ENCODE measurements at regions not wholly inside any gene's neighbourhood (a gene's known extent, or its start where the extent isn't known, plus 50 kb on each side); places are given as distances from the start of the nearest gene placed in this dataset.

- no peak for DNase-seq
These were observed 350.0 kb downstream of the AKAIN1 start for GRCh38 chr18:4847056-4847455.

GRCh38 chr18:4844320-4844719 is 352.7 kb downstream of the AKAIN1 start:
- DNase-seq, result no peak

- no peak for DNase-seq
These were observed 353.3 kb downstream of the AKAIN1 start for GRCh38 chr18:4843771-4844170.

DNA sequence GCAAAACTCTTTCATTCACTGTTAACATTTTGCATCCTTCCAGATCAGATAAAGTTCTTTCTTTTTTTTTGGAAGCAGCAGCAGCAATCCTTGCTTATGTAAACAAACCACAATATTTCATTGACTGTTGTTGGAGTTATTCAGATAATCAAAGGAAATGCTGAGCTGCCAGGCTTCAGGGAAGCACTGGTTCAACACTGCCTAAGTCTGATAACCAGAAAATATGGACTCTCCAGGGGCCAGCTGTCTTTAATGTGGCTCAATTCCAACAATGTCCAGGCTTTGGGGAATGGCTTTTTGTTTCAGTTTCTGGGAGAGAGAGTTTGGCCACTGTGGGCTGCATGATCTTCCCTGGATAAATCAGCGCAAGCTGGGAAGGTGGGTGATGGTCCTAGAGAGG is 354.3 kb downstream of the AKAIN1 start:
- no peak for DNase-seq

GRCh38 chr18:4842287-4842686 is 354.8 kb downstream of the AKAIN1 start:
- no peak for DNase-seq

GRCh38 chr18:4839639-4840038 is 357.4 kb downstream of the AKAIN1 start:
- DNase-seq, result no peak

- no peak for DNase-seq
These were observed 360.9 kb downstream of the AKAIN1 start for GRCh38 chr18:4836141-4836540.

- DNase-seq, result no peak
These were observed 365.2 kb downstream of the AKAIN1 start for GRCh38 chr18:4831791-4832375.

DNA sequence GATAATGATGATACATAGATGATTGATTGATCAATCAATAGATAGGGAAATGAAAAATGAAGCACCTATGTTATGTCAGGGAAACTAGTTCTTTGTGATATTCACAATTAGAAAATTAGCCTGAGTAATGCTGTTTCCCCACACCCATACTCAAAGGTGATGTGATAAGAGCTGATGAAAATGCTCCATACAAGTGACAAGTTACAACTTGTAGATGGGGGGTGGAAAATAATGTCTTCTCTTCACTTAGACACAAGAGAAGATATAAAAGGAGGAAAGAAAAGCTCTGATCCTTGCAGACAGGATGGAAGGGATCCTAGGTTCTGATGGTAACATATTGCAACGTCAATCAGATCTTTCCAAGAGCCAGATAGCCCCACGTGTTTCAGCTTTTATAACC is 365.9 kb downstream of the AKAIN1 start:
- DNase-seq, result no peak

GRCh38 chr18:4823091-4823490 is 368.0 kb upstream of the DLGAP1 start:
- DNase-seq, result no peak

DNA sequence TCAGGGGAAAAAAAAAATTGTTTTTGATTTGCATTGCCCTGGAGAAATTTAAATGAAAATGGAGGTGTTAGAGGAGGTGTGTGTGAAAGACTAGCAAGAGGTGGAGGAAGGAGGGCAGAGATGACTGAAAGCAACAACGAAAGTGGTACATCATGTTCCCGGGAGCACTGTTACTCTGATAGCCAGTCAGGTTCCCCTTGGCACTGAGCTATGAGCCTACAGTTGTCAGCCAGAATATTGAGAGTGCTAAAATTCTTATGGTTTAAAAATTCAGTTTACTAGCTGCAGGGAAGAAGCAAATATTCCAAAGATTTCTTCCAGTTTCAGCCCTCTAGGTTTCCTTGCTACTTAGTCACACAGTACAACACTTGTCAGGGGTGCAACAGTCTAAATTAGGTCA is 366.7 kb upstream of the DLGAP1 start:
- DNase-seq, result no peak

DNA sequence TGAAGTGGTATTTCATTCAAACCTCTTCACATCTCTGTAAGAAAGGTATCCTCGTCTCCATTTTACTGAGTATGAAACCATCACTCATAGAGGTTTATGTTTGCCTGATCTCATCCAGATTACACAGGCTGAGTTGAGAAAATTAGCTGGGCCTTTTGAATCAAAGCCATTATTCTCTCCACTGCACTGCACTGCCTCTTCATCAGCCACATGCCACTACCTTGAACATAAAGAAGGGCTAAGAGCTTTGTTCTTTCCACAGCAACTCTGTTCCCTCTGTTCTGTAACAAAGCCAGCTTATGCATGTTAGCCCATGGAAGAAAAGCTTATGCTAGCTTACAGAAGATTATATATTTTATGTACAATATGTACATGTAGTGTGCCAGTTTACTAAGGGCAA is 362.6 kb upstream of the DLGAP1 start:
- DNase-seq, result no peak

GRCh38 chr18:4813708-4814107 is 358.6 kb upstream of the DLGAP1 start:
- DNase-seq, result no peak

- DNase-seq, result no peak
These were observed 353.8 kb upstream of the DLGAP1 start for GRCh38 chr18:4808891-4809290.

GRCh38 chr18:4807604-4808293 is 352.6 kb upstream of the DLGAP1 start:
- peak; percentile 15 for DNase-seq

GRCh38 chr18:4806331-4806730 is 351.2 kb upstream of the DLGAP1 start:
- DNase-seq, result no peak

- no peak for DNase-seq
These were observed 347.2 kb upstream of the DLGAP1 start for GRCh38 chr18:4802296-4802695.

DNA sequence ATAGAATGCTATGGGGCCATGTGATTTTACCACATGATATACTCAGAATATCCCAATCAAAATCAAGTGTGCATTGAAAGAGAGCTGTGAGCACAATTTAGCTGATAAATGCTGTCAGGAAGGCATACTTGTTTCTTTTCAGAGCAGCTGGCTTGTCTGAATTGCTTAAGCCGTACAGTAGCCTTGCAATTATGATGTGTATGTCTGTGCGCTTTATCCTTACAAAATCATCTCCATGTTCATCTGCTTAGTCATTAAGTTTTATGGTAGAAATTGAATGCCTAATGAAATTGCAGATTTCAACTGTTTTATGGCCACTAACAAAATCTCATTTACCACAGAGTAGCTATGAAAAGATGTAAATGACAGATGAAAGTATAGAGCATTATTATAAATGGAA is 346.0 kb upstream of the DLGAP1 start:
- DNase-seq, result no peak

DNA sequence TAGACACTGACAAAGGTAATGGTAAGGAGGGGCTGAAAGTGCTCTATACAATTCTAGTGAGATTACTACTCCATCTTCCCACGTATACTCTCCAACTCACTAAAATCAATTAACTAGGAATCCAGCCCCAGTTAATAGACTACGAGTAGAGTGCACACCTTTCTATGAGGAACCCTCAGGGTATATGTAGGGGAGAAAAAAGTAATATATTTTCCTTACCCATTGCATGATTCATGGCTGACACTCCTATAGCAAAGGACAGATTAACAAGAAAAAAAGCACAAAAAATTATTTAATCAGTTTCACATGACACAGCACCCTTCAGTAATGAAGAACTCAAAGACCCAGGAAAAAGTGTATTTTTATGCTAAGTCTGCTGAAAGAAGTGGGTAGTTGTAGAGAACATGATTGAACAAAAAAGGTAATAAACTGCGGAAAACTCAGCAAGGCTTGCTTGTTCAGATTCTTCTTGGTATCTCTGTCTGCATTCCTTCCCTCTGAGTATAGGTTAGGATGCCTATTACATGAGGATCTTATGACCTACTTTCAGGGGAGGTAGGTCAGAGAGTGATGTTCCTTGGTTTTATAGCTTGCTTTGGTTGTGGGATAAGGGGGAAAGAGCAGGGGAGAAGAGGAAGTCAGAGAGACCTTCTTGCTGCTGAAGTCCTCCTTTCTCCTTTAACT is 342.0 kb upstream of the DLGAP1 start:
- DNase-seq, result no peak

GRCh38 chr18:4789506-4789905 is 334.4 kb upstream of the DLGAP1 start:
- DNase-seq, result no peak

DNA sequence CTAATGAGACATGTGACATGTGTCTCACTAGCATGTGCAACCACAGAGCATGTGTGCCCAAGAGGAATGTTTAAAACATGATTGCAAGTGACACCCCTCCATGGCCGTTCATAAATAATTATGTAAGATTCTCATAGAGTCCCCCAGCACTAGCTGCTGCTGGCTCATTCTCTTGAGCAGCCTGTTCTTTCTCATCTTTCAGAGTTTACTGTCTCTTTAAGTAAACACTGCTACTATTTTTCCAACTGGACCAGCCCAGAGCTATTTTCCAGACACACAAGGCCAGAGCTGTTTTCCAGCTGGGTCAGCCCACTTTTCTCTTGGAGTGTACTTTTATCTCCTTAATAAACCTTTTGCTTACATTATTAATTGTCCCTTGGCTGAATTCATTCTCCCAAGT is 326.8 kb upstream of the DLGAP1 start:
- no peak for DNase-seq

GRCh38 chr18:4765401-4765800 is 310.3 kb upstream of the DLGAP1 start:
- DNase-seq, result no peak

DNA sequence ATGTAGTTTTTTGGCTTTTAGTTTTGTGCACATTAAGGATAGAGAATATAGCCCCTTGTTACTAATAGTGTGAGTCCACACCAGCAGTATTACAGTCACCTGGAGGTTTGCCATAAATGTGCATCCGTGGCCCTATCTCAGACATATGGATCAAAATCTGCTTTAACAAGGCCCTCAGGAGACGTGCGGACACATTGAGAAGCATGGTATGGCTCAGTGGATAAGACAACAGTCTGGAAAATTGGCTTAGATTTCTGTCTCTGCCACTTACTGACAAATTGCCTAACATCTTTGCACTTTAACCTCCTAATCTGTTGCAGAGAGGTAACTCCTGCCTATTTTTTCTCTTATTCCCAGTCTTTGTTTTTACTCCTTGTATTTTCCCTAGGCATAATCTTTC is 307.2 kb upstream of the DLGAP1 start:
- DNase-seq, result no peak

DNA sequence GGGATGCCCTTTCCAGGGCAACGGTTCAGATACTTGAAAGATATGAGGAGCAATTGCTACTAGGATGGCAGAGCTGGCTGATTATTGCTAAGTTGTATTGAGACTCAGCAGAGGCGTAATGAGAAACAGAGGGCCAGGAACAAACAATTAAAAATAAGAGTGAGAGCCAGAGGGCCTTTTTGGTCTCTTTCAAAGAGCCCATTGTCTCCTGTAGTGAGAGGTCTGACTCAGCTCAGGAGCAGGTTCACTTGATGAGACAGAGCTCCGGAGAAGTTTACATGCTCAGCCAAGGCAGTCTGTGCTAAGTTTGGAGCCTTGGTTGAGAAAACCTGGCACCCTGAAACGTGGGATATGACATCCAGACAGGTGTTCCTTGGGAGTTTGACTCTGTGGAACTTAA is 303.9 kb upstream of the DLGAP1 start:
- DNase-seq, result no peak

- DNase-seq, result no peak
These were observed 300.7 kb upstream of the DLGAP1 start for GRCh38 chr18:4755848-4756247.

Data from NCI-H187 treated with DMSO at 0.1 percent for 48 hours (cell line).